NCI-H1092 treated with DMSO at 0.1 percent for 48 hours (cell line): ENCODE measurements at regions not wholly inside any gene's neighbourhood (a gene's known extent, or its start where the extent isn't known, plus 50 kb on each side); places are given as distances from the start of the nearest gene placed in this dataset.

ENCODE experiments used
- DNase-seq: peaks from one replicate; lab custom pipeline; 2025; lab: John Stamatoyannopoulos, UW

DNA sequence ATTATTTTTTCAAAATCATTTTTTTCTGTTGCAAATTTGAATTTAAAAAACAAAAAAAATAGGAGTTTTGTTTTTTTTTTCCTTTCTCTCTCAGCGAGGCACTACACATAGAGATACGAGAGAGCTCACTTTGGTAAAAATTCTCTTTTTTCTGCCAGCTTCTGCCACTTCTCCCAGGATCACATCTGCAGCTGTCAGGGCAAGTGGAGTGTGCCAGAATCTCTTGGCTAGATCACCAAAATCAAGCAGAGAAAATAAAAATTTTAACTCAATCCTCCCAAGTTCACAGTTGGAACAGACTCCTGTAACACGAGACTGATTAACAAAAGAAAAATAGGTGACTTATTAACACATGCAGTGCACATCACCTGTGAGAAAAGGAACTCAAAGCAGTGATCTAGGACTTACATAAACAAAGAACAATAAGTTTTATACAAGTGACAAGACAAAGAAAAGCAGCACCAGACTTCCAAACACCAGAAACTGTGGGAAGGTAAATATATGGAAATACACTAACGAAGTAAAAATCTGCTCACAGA lies 213.2 kb upstream of the ZFP42 start:
- DNase-seq: no peak

DNA sequence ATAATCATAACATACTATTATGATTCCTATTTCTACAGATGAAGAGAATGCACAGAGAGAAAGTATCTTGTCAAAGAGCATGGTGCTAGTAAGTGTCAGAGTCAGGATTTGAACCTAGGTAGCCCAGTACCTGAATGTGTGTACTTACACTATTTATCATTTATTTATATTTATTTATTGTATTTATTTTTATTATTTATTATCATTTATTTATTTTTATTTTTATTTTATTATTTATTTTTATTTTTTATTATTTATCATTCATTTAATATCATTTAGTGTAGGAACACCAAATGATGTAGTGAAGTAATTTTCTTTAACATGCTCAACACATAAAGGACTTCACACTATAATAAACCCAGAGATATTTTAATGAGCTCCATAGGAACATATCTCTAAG lies 209.4 kb upstream of the ZFP42 start:
- no peak for DNase-seq

DNA sequence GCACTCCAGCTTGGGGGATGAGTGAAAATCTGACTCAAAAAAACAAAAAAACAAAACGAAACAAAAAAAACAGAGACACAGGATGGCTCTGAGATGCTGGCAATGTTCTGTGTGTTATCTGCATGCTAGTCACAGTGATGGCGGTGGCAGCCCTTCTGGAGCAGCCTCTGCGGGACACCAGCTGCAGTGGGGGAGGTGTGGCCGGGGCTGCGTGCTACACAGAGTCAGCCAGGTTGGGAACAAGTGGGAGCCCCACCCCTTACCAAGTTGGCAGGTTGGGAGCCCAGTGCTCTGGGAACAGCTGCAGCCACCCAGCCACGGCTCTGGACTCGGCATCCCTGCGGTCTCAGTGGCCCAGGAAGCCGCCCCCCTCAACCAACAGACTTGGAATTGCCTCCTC lies 206.5 kb upstream of the ZFP42 start:
- DNase-seq: no peak

DNA sequence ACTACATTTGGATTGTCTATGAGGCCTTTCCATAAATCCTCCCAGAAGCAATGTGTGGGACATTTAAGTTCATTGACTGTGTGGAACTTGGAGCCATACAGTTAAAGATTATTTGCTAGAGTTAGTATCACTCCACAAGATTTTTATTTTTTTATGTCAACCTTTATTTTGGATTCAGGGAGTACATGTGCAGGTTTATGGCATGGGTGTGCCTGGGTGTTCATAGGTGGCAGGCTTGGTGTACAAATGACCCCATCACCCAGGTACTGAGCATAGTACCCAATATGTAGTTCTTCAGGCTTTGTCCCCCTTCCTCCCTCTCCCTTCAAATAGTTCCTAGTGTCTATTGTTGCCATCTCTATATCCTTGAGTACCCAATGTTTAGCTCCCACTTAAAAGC lies 199.8 kb upstream of the ZFP42 start:
- no peak for DNase-seq

DNA sequence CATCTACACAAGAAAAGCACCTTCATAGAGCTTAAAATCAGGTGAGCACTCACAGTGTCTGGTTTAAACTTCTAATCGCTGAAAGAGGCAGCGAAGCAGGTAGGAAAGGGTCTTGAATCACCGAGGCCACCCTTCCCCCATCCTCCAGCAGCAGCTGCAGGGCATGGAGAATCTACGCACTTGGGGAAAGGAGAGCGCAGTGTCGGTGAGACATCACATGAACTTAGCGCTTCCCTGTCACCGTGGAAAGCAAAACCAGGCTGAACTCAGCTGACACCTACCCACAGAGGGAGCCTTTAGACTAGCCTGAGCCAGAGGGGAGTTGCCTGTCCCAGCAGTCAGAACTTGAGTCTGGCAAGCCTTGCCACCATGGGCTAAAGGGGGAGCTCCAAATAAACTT lies 197.2 kb upstream of the ZFP42 start:
- DNase-seq: no peak

DNA sequence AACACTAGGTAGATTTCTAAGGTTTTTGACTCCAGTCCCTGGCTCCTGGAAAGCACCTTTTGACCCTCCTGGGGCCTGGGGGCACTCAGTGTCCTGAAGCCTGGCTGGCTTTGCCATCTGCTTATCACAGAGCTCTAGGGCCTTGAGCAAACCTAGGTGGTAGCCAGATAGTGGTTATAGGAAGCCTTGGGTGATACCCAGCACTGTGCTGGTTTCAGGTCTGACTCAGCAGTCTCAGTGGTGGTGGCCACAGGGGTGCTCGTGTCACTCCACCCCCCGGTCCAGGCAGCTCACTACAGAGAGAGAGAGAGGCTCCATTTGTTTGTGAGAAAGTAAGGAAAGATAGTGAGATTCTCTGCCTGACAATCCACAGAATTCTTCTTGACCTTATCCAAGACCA lies 195.8 kb upstream of the ZFP42 start:
- DNase-seq: no peak

DNA sequence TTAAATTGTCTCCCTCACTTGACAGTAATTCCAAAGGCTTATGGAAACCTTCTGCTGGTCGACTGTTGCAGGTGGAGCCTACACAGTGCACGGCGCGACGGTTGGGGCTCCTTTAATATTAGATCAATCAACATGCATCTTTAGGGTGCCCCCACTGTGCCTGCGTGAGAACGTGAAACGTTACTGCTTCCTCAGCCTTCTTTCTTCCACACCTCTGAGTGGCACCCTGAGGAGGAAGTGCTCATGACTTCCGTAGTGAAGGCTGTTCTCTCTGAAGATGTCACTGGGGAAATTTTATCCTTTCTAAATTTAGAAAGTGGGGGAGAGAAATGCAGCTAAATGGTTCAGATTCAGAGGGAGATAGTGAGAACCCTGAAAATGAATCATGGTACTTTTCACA lies 184.0 kb upstream of the ZFP42 start:
- no peak for DNase-seq

DNA sequence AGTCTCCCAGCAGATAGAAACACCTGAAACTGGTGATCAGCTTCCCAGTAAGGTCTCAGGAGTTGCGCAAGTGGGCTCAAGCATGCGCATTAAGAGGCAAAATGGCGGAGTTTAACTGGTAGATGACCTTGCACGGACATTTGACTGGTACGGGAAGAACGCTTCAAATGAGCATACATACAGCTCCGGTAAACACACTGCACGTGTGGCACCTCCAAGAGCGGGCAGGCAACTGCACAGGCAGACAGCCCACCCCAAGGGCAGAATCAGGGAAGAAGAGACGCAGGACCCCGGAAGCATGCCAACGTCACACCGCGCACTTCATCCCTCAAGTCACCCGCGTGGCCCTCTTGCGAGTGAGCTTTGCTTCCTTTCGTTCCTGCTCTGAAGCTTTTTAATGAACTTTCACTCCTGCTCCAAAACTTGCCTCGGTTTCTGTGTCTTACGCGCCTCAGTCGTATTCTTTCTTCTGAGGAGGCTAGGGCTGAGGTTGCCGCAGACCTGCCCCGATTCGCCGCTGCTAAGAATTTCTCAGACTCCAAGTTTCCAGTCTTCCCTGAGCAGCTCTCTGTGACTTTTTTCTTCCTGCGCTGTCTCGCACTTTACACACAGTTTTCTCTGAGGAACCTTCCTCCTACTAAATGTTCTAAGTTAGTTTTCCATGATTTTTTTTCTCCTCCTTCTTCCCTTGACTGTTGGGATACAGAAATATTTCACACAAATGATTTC lies 180.7 kb upstream of the ZFP42 start:
- no peak for DNase-seq

DNA sequence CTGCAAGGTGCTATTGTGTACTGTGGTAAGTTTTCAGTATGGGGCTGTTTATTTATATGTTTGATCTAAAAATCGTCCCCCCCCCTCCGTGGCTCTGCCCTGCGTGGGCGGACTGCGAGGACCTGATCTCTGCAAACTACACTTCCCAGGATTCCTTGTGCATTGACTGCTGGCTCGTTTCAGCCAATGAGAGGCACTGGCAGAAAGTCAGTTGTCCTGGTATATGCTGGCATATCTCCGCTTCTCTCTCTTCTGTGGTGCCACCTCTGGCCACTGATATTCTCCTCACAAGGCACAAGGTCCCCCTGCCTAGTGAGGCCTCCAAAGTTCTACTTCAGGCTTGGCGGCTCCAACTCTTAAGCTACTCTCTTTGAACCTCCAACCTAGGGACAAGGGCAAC lies 168.8 kb upstream of the ZFP42 start:
- DNase-seq: no peak

DNA sequence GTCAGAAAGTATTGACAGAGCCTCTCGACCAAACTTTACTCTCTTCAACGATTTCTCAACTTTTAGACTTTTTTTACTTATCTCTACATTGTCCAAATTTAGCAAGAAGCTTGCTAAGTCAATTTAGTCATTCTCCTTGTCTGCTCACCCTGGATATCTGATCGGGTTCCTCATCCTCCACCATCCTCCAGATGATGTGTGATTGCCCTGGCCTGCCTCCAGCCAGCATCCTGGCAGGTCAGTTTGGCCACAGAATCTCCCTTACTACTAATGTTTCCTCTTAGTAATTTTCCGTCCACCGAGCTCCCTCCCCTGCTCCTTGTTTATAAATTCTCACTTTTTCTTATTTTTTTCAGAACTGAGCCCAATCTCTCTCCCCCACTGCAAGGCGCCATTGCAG lies 167.9 kb upstream of the ZFP42 start:
- no peak for DNase-seq

DNA sequence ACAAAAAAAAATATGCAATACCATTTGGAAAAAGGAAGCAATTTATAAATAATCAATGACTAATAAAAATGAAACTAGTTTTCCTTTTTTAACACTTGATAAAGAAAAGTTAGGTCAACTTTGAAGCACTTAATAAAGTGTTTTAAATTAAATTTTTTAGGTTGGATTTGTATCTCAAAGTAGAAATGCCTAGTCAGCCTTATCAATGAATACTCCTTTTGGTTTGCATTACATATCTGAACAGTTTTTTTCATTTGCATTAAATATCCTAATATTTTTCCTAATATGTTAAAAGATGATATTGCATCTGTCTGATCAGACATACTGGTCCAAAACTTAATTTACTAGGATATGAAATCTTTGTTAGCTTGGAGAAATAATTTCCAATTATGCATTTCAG lies 155.8 kb upstream of the ZFP42 start:
- no peak for DNase-seq

DNA sequence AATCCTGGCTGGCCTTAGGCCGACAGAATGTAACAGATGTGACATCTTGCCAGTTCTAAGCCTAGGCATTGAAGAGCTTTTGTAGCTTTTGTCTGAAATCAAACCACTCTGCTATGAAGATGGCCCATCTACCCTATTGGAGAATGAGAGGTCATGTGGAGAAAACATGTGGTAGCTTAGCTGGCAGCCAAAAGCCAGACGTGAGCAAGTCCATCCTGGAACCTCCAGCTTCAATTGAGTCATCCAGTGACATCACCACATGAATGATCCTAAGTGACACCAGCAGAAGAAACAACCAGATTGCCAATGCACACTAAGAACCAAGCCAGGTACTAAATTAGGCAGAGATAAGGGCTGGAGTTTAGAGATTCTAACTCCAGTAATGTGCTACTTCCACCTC lies 154.8 kb upstream of the ZFP42 start:
- DNase-seq: no peak

DNA sequence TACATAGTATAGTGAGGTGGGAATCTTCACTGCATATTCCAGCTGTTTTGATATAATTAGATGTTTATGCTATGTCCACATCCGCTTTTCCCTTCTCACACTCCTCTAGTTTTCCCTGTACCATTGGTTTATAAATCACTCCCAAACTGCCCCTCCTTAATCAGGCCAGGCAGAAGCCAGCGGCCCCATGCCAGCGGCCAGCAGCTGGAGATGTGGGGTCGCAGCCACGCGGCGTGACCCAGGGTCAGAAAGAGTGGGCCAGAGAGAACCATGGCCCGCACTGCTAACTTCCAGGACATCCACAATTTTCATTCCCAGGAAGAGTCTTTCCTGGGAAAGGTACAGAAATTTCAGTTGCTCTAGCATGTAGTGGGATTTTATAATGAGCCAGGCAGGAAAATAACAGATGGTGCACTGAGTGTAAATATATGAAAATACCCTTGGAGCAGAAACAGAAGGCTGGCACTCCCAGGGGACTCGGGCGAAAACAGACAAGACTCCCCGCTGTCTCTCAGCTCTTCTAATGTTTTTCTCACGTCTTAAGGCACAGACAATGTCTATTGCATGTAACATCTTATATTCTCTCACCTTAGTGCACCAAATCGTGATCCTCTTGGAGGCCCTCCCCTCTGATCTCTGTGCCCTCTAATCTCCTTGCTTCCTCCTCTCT lies 145.9 kb upstream of the ZFP42 start:
- DNase-seq: no peak

DNA sequence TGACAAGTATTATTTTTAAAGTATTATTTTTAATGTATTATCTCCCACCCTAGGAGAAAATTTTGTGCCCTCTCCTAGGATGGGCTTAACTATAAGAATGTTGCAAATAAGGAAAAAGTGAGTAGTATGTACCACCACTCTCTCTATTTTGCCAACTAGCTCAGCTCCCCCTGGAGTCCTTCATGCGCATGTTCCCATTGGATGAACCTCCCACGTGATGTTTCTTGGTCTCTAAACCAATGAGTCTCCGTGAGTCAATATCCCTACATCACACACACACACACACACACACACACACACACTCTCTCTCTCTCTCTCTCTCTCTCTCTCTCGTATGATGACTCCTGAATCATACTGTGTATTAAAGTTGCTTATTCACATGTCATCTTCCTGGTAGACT lies 129.7 kb upstream of the ZFP42 start:
- no peak for DNase-seq

DNA sequence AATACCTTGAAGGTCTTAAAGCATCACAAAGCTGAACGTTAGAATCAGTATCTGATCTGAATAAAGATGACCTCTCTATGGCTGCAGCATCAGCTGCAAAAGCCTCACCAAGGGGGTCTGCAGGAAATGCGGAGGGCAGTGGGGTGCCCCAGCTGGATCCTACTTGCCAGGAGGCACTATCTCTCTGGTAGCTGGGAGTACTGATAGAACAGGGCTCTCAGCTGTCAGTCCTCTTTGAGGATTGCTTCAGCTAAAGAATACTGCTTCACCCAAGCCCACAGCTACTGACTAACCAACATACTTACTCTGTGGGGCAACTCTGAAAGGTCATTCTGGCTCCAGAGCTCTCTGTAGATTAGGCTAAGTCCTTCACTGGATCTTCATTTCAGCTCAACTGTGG lies 112.5 kb upstream of the ZFP42 start:
- DNase-seq: no peak

DNA sequence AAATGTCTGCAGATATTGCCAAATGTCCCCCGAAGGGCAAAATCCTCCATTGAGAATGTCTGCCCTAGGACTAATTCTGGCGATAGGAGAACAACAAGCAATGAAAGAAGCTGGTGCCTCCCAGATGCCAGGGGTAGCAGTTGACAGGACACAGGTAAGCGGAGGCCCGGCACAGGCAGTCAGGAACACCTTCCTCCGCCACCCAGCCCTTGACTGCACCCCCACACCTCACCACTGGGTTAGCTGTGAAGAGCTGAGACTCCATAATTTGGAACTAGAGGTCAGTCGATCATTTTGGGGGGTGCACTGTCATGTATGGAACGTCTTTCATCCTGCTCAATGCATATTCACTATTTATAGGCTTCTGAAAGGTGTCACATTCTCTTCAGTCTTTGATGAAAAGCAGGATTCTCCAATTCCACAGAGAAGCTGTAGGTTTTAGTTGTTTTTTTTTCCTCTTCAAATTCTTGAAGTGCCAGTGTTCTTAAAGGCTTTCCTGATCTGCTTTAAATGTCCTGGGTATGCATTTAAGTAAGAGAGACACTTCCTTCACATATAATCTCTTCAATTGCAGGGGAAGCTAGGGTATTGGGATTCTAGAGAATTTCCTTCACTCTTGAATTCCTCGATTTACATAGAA lies 111.6 kb upstream of the ZFP42 start:
- DNase-seq: no peak

DNA sequence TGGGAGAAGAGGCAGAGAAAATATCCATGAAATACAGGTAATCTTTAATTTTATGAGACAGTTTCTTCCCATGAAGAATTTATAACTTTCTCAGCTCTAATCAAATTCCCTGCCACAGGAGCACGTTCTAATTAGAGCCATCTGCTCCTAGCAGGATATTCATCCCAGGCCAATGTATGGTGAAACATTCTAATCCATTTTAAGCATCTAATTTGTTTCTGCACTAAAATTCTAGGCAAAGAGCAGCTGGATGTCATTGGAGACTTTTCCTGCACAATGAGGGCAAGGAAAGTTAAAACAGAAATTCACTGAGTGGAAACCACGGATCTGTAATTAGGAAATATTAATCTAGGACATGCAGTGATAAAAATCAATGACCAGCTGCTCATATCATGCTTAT lies 107.7 kb upstream of the ZFP42 start:
- DNase-seq: no peak

DNA sequence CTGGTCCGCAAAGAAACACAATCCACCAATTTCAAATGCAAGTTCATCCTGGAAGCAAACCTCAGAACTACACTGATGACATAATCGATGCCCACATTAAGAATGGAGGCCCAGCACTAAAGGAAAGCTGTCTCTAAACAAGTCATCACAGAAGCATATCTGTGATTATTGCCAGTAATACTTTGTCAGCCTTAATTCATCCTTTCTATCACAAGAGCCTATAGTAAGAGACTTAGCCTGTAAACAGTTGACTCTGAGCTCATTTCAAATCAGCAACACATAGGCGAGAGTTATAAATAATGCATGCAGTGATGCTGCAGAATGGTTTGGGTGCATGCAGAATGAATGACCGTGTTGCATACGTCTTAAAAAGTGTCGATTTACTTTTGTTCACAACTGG lies 105.9 kb upstream of the ZFP42 start:
- no peak for DNase-seq

DNA sequence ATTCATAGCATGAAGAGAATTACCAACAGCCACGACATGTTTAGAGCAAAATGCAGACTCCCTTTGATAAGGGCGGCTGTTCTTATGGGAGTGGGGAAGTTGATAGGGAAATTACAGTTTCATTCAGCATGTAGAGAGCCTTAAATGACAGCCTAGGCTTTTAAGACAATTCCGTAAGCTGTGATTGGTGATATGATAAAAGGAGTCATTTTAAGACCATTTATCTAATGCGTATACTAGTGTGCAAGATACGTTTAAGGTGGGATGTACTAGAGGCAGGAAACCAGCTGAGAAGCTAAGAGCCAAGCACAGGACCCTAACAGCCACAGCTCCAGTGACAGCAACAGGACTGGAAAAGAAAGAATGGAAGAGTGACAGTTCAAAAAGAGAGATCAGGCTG lies 102.2 kb upstream of the ZFP42 start:
- no peak for DNase-seq

DNA sequence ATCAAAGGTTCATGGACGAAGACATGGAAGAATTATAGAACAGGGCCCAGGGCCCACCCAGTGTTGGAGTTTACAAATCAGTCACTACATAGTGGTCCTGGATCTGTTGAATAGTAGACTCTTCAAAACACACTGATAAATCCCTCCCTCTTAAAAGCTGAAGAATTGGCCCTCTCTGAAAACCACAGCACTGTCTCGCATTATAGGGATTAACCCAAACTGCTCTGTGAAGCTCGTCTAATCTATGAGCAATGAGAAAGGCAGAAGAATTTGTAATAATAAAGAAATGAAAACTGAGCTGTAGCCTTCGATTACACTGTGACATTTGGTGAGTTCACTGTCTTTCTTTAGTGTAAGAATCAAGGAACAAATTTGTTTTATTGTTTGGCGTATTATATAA lies 92.5 kb upstream of the ZFP42 start:
- DNase-seq: no peak

DNA sequence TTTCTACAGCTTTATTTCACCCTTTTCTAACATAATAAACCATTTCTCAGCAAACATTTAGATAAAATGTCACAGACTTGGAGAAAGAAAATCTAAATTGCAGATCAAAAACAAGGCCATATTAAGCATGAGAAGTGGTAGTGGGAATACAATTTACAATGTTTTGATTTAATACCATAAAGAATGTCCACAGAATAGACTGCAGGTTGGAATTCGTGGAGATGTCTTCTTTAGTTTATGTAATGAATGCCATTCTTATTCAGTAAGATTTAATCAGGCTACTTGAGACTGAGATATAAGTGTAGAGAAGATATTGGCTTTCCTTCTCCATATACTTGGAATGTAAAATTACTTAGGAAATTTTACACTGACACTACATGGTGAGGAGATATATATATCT lies 91.9 kb upstream of the ZFP42 start:
- no peak for DNase-seq

DNA sequence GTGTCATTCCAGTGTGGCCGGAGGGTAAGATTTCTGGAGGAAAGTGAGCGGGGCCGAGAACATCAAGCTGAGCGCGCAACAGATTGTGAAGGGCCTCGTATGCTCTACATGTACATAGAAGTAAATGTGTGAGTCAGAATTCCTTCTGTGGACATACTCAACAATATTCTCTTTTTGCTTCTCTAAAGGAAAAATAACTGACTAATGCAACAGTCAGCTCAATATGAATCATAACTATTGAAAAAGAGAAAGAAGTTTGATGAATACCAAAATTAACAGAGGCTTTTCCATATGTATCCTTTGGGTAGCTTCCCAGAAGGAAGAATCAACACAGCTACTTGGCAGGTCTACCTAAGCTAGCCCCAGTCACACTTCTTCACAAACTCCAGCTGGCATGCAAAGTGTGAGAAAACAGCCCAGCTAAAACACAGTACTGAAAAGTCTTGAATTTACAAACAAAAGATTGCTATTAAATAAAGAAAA lies 87.5 kb upstream of the ZFP42 start:
- DNase-seq: no peak

DNA sequence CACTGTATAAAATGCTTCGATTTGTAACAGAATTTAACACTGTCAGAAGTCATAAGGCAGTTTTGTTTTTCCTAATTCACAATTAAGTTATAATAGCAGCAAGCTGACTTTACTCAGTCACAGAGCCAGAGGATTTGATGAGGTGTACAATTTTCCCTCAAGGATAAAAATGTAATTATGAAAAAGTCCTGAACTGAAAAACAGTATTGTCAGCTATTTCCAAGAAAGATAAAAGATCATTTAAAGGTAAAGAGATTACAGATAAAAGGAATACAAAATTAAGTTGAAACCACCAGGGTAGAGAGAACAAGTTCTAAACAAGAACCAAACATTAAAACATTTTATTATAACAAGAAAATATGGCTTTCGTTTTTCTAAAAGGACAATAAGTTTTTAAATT lies 86.8 kb upstream of the ZFP42 start:
- no peak for DNase-seq
